A549 (cell line): ENCODE measurements at regions not wholly inside any gene's neighbourhood (a gene's known extent, or its start where the extent isn't known, plus 50 kb on each side); places are given as distances from the start of the nearest gene placed in this dataset.

Experiments used
- ATAC-seq, 2 experiments: fragments of 200-7000 bp in 1 of 2; fragments of >200 bp in 1 of 2; cut with Nextera tagmentation in 1 of 2; cut with Tn5 transposase in 1 of 2; 3 replicates each; pipeline versions ENCODE4 v1.8.0 to v1.9.1; 2018 to 2020; ENCODE audit warnings: mild to moderate bottlenecking in 1 of 2, moderate library complexity in 1 of 2
- CTCF ChIA-PET: fragments of 300-600 bp; sonication (Branson Sonifier 250); formaldehyde crosslinking; extraction: SDS; loops from one replicate; lab custom pipeline; 2021; ENCODE audit warnings: antibody characterized with exemption, inconsistent platforms; lab: Yijun Ruan, JAX
- POLR2A ChIA-PET: fragments of 350-600 bp; formaldehyde crosslinking; extraction: SDS; loops from one replicate; lab custom pipeline; 2021; ENCODE audit warnings: antibody characterized with exemption, inconsistent platforms; lab: Yijun Ruan, JAX
- DNase-seq, 2 experiments: peaks; one replicate each; pipeline versions ENCODE4 v3.0.0 to v3.0.0-alpha.2; 2011 to 2016; ENCODE audit warnings: low read depth in 1 of 2, low spot score in 1 of 2
- FAIRE-seq: peaks from 2 replicates; lab custom pipeline; 2011; peaks lifted over from hg19 to GRCh38; lab: Jason Lieb, UNC
- H3K27ac ChIP-seq, 2 experiments: fragments of >200 bp; sonication (Bioruptor Twin); formaldehyde crosslinking; 3 replicates each; pipeline ENCODE4 v1.5.1; 2016 to 2017
- H3K4me1 ChIP-seq: fragments of >200 bp; sonication (Bioruptor Twin); formaldehyde crosslinking; 3 replicates; pipeline ENCODE4 v1.6.1; 2016
- H3K4me2 ChIP-seq: fragments of >200 bp; sonication (Bioruptor Twin); formaldehyde crosslinking; 3 replicates; pipeline ENCODE4 v1.6.1; 2016
- H3K4me3 ChIP-seq: fragments of >200 bp; sonication (Bioruptor Twin); formaldehyde crosslinking; 3 replicates; pipeline ENCODE4 v1.5.1; 2016
- H3K9me3 ChIP-seq: fragments of >200 bp; sonication (Bioruptor Twin); formaldehyde crosslinking; 3 replicates; pipeline ENCODE4 v1.6.1; 2016
- ATOH8 ChIP-seq: fragments of 250-450 bp; sonication (Bioruptor Pico); IDR thresholded peaks from 2 replicates; pipeline ENCODE4 v1.5.0; 2020; ENCODE audit warnings: low read depth, mild to moderate bottlenecking, moderate library complexity
- BCL3 ChIP-seq: fragments of >200 bp; sonication (Bioruptor Twin); formaldehyde crosslinking; IDR thresholded peaks from 3 replicates; pipeline ENCODE4 v1.6.1; 2016
- BHLHE40 ChIP-seq: IDR thresholded peaks from 2 replicates; pipeline ENCODE4 v1.6.1; 2012; ENCODE audit warnings: low read depth, low read length, inconsistent platforms
- CBX8 ChIP-seq: fragments of 200-600 bp; sonication (generic); IDR thresholded peaks from 2 replicates; pipeline ENCODE4 v1.6.1; 2016
- CEBPB ChIP-seq, 2 experiments: fragments of >200 bp in 1 of 2; sonication (Bioruptor Twin) in 1 of 2; formaldehyde crosslinking in 1 of 2; IDR thresholded peaks; 2 replicates each; pipeline ENCODE4 v1.6.1; 2012 to 2016
- CTCF ChIP-seq: fragments of >200 bp; sonication (Bioruptor Twin); formaldehyde crosslinking; IDR thresholded peaks from 3 replicates; pipeline ENCODE4 v1.5.1; 2016
- EP300 ChIP-seq, 2 experiments: fragments of >200 bp; sonication (Bioruptor Twin); formaldehyde crosslinking; IDR thresholded peaks; 2 replicates in 1 of 2; 3 replicates in 1 of 2; pipeline ENCODE4 v1.6.1; 2016 to 2017
- FOSB ChIP-seq: fragments of 250-450 bp; sonication (Bioruptor Pico); IDR thresholded peaks from 2 replicates; pipeline ENCODE4 v1.5.0; 2020; ENCODE audit warnings: mild to moderate bottlenecking, moderate library complexity
- FOSL2 ChIP-seq, 2 experiments: fragments of 450-650 bp in 1 of 2; fragments of >200 bp in 1 of 2; sonication (Bioruptor Twin) in 1 of 2; formaldehyde crosslinking; IDR thresholded peaks; 2 replicates each; pipeline versions ENCODE4 v1.5.0 to v1.6.1; 2016 to 2020; ENCODE audit warnings: mild to moderate bottlenecking in 1 of 2, moderate library complexity in 1 of 2
- HDAC2 ChIP-seq: fragments of 200-600 bp; sonication (generic); IDR thresholded peaks from 2 replicates; pipeline ENCODE4 v1.6.1; 2016
- HES2 ChIP-seq: fragments of >200 bp; sonication (Bioruptor Twin); formaldehyde crosslinking; IDR thresholded peaks from 2 replicates; pipeline ENCODE4 v1.6.1; 2016
- HEYL ChIP-seq: fragments of 250-450 bp; sonication (Bioruptor Pico); IDR thresholded peaks from 2 replicates; pipeline ENCODE4 v1.8.0; 2021; ENCODE audit warnings: mild to moderate bottlenecking, moderate library complexity
- HOXB13 ChIP-seq: fragments of 250-450 bp; sonication (Bioruptor Pico); IDR thresholded peaks from 2 replicates; pipeline ENCODE4 v1.5.0; 2020; ENCODE audit warnings: low read depth, mild to moderate bottlenecking, moderate library complexity
- JUN ChIP-seq, 2 experiments: fragments of >200 bp; sonication (Bioruptor Twin); formaldehyde crosslinking; IDR thresholded peaks; 2 replicates in 1 of 2; 3 replicates in 1 of 2; pipeline ENCODE4 v1.6.1; 2016 to 2017
- MAZ ChIP-seq: fragments of 150-350 bp; IDR thresholded peaks from 2 replicates; pipeline ENCODE4 v1.6.1; 2014; ENCODE audit warnings: antibody characterized with exemption, low read depth, low read length, borderline replicate concordance
- POLR2A ChIP-seq: IDR thresholded peaks from 2 replicates; pipeline ENCODE4 v1.6.1; 2012; ENCODE audit warnings: mild to moderate bottlenecking, low read length
- POLR2AphosphoS2 ChIP-seq: conservative IDR thresholded peaks from 2 replicates; pipeline ENCODE4 v1.6.1; 2012; ENCODE audit warnings: low read length, improper control_type of control experiment, inconsistent platforms
- RARB ChIP-seq: fragments of 250-450 bp; sonication (Bioruptor Pico); IDR thresholded peaks from 2 replicates; pipeline ENCODE4 v1.8.0; 2021; ENCODE audit warnings: mild to moderate bottlenecking, moderate library complexity
- SMC3 ChIP-seq: fragments of >200 bp; sonication (Bioruptor Twin); formaldehyde crosslinking; IDR thresholded peaks from 3 replicates; pipeline ENCODE4 v1.6.1; 2018; ENCODE audit warnings: inconsistent platforms
- SREBF2 ChIP-seq: fragments of 450-650 bp; IDR thresholded peaks from 2 replicates; pipeline ENCODE4 v1.6.1; 2014; ENCODE audit warnings: mild to moderate bottlenecking, moderate library complexity
- ZFP36 ChIP-seq: fragments of 450-650 bp; IDR thresholded peaks from 2 replicates; pipeline ENCODE4 v1.6.1; 2014; ENCODE audit warnings: borderline replicate concordance; ENCODE audit not compliant: partially characterized antibody
- ZNF302 ChIP-seq: fragments of 250-450 bp; sonication (Bioruptor Pico); IDR thresholded peaks from 2 replicates; pipeline ENCODE4 v1.9.0; 2021; ENCODE audit warnings: inconsistent platforms, mild to moderate bottlenecking, moderate library complexity
- ZSCAN20 ChIP-seq: fragments of 250-450 bp; sonication (Bioruptor Pico); IDR thresholded peaks from 2 replicates; pipeline ENCODE4 v1.8.0; 2022; ENCODE audit warnings: mild to moderate bottlenecking, moderate library complexity
- WGBS: methylation state at CpG from one replicate; pipeline ENCODE4 v1.1.6; 2017; ENCODE audit errors: missing lambda C conversion rate; 5-methylcytosine and 5-hydroxymethylcytosine counted together

GRCh38 chr2:207446653-207447052 lies 83.1 kb upstream of the CREB1 start:
- ATAC-seq (no peak), FAIRE-seq (no peak), DNase-seq (no peak)
- no peak overlapping the region for H3K4me3 ChIP-seq
- peaks cover 7% of the 10 kb centered on the region; the same call in 2 of the 3 replicates for H3K4me1 ChIP-seq
- no peaks in the 10 kb centered on the region for H3K9me3 ChIP-seq
- POLR2A ChIA-PET = no interaction called here
- H3K4me2 ChIP-seq = no peak overlapping the region
- H3K27ac ChIP-seq = no peak overlapping the region
- CTCF ChIA-PET = interaction anchor here (1.2 kb wide), 1 partner anchor 10 kb away, joined by 3 read pairs; no protein-coding TSS in a partner anchor
- WGBS = 69% methylated on average over 6 of the region's 6 CpGs
- TF ChIP-seq CTCF (no peak), BCL3 (no peak), EP300 (IDR thresholded peaks at IDR 0.05) (no peak), HES2 (no peak), BHLHE40 (no peak)

- WGBS = 60% methylated on average over 1 of the region's 1 CpG
- TF ChIP-seq POLR2AphosphoS2 (no peak), SMC3 (no peak), CBX8 (no peak), ZSCAN20 (CRISPR knock-in tag) (no peak), JUN (IDR thresholded peaks at IDR 0.05) (no peak)
- H3K4me2 ChIP-seq = no peak overlapping the region
- no peak for ATAC-seq
- H3K4me3 ChIP-seq = no peak overlapping the region
- ChIA-PET CTCF (interaction anchor here (0.9 to 2.7 kb wide), 2 partner anchors 348 to 466 kb away, joined by 3 to 8 read pairs; no protein-coding TSS in a partner anchor), POLR2A (no interaction called here)
- H3K27ac ChIP-seq = no peak overlapping the region
- no peaks in the 10 kb centered on the region for H3K9me3 ChIP-seq
- no peak for DNase-seq
- peaks cover 7% of the 10 kb centered on the region; the same call in 2 of the 3 replicates for H3K4me1 ChIP-seq
- no peak for FAIRE-seq
Measured at GRCh38 chr2:207448006-207448405, 81.8 kb upstream of the CREB1 start.

- Histone ChIP-seq H3K4me3 (no peak overlapping the region), H3K4me2 (no peak overlapping the region), H3K27ac (no peak overlapping the region), H3K9me3 (no peaks in the 10 kb centered on the region), H3K4me1 (peaks cover 7% of the 10 kb centered on the region; the same call in 2 of the 3 replicates)
- ATAC-seq = no peak
- WGBS = 72% methylated on average over 1 of the region's 1 CpG
- no peak for DNase-seq
- ChIA-PET CTCF (interaction anchor here (1.1 to 2.7 kb wide), 2 partner anchors 23 to 468 kb away, joined by 3 to 8 read pairs; no protein-coding TSS in a partner anchor), POLR2A (no interaction called here)
- TF ChIP-seq MAZ (no peak), POLR2A (no peak), CEBPB (IDR thresholded peaks at IDR 0.05) (no peak), FOSB (CRISPR knock-in tag) (no peak), RARB (CRISPR knock-in tag) (no peak), ZFP36 (no peak), ZNF302 (CRISPR knock-in tag) (no peak), HES2 (no peak)
- no peak for FAIRE-seq
Measured at GRCh38 chr2:207449642-207450165, 80.1 kb upstream of the CREB1 start.

- FAIRE-seq = no peak
- ChIA-PET CTCF (interaction anchor here (1.1 to 2.7 kb wide), 2 partner anchors 23 to 468 kb away, joined by 3 to 8 read pairs; no protein-coding TSS in a partner anchor), POLR2A (no interaction called here)
- DNase-seq = no peak
- H3K4me3 ChIP-seq = no peak overlapping the region
- peaks cover 7% of the 10 kb centered on the region; the same call in 2 of the 3 replicates for H3K4me1 ChIP-seq
- TF ChIP-seq HDAC2 = no peak
- TF ChIP-seq CTCF = no peak
- no peak for TF ChIP-seq HEYL (CRISPR knock-in tag)
- no peak for TF ChIP-seq HOXB13 (CRISPR knock-in tag)
- TF ChIP-seq SREBF2 = no peak
- no peak for TF ChIP-seq FOSL2 (IDR thresholded peaks at IDR 0.05)
- no peak for TF ChIP-seq FOSL2 (CRISPR knock-in tag; IDR thresholded peaks at IDR 0.05)
- no peak for TF ChIP-seq ATOH8
- no peak for TF ChIP-seq MAZ
- WGBS = 25% methylated on average over 1 of the region's 1 CpG
- no peaks in the 10 kb centered on the region for H3K9me3 ChIP-seq
- no peak overlapping the region for H3K4me2 ChIP-seq
- ATAC-seq = no peak
- H3K27ac ChIP-seq = no peak overlapping the region
Measured at GRCh38 chr2:207450186-207450585, 79.6 kb upstream of the CREB1 start.
